GM12875 (cell line): ENCODE measurements at regions not wholly inside any gene's neighbourhood (a gene's known extent, or its start where the extent isn't known, plus 50 kb on each side); places are given as distances from the start of the nearest gene placed in this dataset.

Experiments
- H3K4me3 ChIP-seq: one replicate; pipeline ENCODE4 v1.5.1; 2011; ENCODE audit warnings: low read depth, low read length, control low read depth
- CTCF ChIP-seq: IDR thresholded peaks from 2 replicates; pipeline ENCODE4 v1.5.1; 2011; ENCODE audit warnings: low read depth, mild to moderate bottlenecking, control low read depth, inconsistent platforms, low read length, moderate library complexity, borderline replicate concordance; ENCODE audit not compliant: insufficient read depth

GRCh38 chr5:143583409-143583808, 179.9 kb upstream of the NR3C1 start:
- no peak for TF ChIP-seq CTCF
- H3K4me3 ChIP-seq: no peak overlapping the region

- H3K4me3 ChIP-seq: no peak overlapping the region
- TF ChIP-seq CTCF: no peak
These were observed 179.4 kb upstream of the NR3C1 start for GRCh38 chr5:143582869-143583268.

- TF ChIP-seq CTCF: no peak
- H3K4me3 ChIP-seq: no peak overlapping the region
These were observed 178.7 kb upstream of the NR3C1 start for GRCh38 chr5:143582176-143582575.

- no peak for TF ChIP-seq CTCF
These were observed 178.2 kb upstream of the NR3C1 start for GRCh38 chr5:143581649-143582048.

GRCh38 chr5:143581147-143581546, 177.7 kb upstream of the NR3C1 start:
- TF ChIP-seq CTCF: no peak

More at GRCh38 chr5:143581649-143582048, 178.2 kb upstream of the NR3C1 start:
- H3K4me3 ChIP-seq: no peak overlapping the region

GRCh38 chr5:143576711-143577484, 173.4 kb upstream of the NR3C1 start:
- TF ChIP-seq CTCF: no peak
- H3K4me3 ChIP-seq: no peak overlapping the region

More at GRCh38 chr5:143581147-143581546, 177.7 kb upstream of the NR3C1 start:
- no peak overlapping the region for H3K4me3 ChIP-seq

GRCh38 chr5:143575286-143575685, 171.8 kb upstream of the NR3C1 start:
- H3K4me3 ChIP-seq: no peak overlapping the region
- TF ChIP-seq CTCF: no peak
